ENCODE measurements at regions not wholly inside any gene's neighbourhood (a gene's known extent, or its start where the extent isn't known, plus 50 kb on each side); places are given as distances from the start of the nearest gene placed in this dataset.
A peak's percentile ranks its signal among the peaks of the same experiment; 100 is the strongest.
"Not testable (repeated sequence)": the region's sequence is repeated elsewhere in the genome, so short reads cannot be mapped to it uniquely, and the experiment has no call there.

- Histone ChIP-seq H4K20me1 (ENCODE audit: insufficient read depth) (no peaks in the 10 kb centered on the region), H3K79me2 (ENCODE audit: low read depth) (no peaks in the 10 kb centered on the region), H3K9me2 (ENCODE audit: insufficient read depth) (no peaks in the 10 kb centered on the region), H3K27ac (no peak overlapping the region), H3K4me2 (no peak overlapping the region), H3F3A (ENCODE audit: insufficient read depth, low read depth) (no peaks in the 10 kb centered on the region), H3K4me3 (no peak overlapping the region), H3K4me1 (replicated peaks; ENCODE audit: insufficient read depth) (no peaks in the 10 kb centered on the region), H3K36me3 (ENCODE audit: low read depth) (no peaks in the 10 kb centered on the region), H3K9me3 (ENCODE audit: insufficient read depth, low read depth) (no peaks in the 10 kb centered on the region), H2AFZ (no peak overlapping the region), H3K27me3 (ENCODE audit: insufficient read depth, low read depth) (no peaks in the 10 kb centered on the region)
- no TSS peak for BruUV-seq (replicated peaks)
- DNase-seq, result no peak
- intact Hi-C loops (cut with micrococcal nuclease; ENCODE audit: unreplicated experiment), result no loop called here
- TF ChIP-seq EZH2 (IDR thresholded peaks at IDR 0.05; ENCODE audit: low read depth), result no peak
- TF ChIP-seq CTCF (conservative IDR thresholded peaks at IDR 0.05), result no peak
- ChIA-PET POLR2A (ENCODE audit: unreplicated experiment) (no interaction called here), CTCF (no interaction called here)
Measured at GRCh38 chr4:135900956-135901355, 1631.3 kb downstream of the PCDH18 start.

- H3K27ac ChIP-seq; H3K4me3 ChIP-seq; H3K79me2 ChIP-seq (ENCODE audit: low read depth); H3F3A ChIP-seq (ENCODE audit: insufficient read depth, low read depth); H3K27me3 ChIP-seq (ENCODE audit: insufficient read depth, low read depth); H3K4me2 ChIP-seq; H3K4me1 ChIP-seq (replicated peaks; ENCODE audit: insufficient read depth); BruUV-seq (replicated peaks); CTCF ChIA-PET; H3K9me2 ChIP-seq (ENCODE audit: insufficient read depth); H2AFZ ChIP-seq; H4K20me1 ChIP-seq (ENCODE audit: insufficient read depth); H3K9me3 ChIP-seq (ENCODE audit: insufficient read depth, low read depth); H3K36me3 ChIP-seq (ENCODE audit: low read depth): not testable (repeated sequence)
- POLR2A ChIA-PET (ENCODE audit: unreplicated experiment), result interaction anchor here (0.5 to 0.7 kb wide), 2 partner anchors 15 to 1000 kb away, joined by 6 to 11 read pairs; no protein-coding TSS in a partner anchor
- peak; percentile 67 to 71 for DNase-seq
- TF ChIP-seq CTCF (conservative IDR thresholded peaks at IDR 0.05), result peak; percentile 50
- intact Hi-C loops (cut with micrococcal nuclease; ENCODE audit: unreplicated experiment), result loop anchor here (1.0 kb wide), 1 partner anchor 263 kb away; no protein-coding TSS in a partner anchor
Measured at GRCh38 chr4:135864304-135864703, 1662.7 kb upstream of the PABPC4L start.

- Histone ChIP-seq H3K27me3 (ENCODE audit: insufficient read depth, low read depth) (no peaks in the 10 kb centered on the region), H3K9me2 (ENCODE audit: insufficient read depth) (no peaks in the 10 kb centered on the region), H3K27ac (no peak overlapping the region), H3K9me3 (ENCODE audit: insufficient read depth, low read depth) (no peaks in the 10 kb centered on the region), H3K4me1 (replicated peaks; ENCODE audit: insufficient read depth) (no peaks in the 10 kb centered on the region), H3F3A (ENCODE audit: insufficient read depth, low read depth) (no peaks in the 10 kb centered on the region), H4K20me1 (ENCODE audit: insufficient read depth) (no peaks in the 10 kb centered on the region), H3K4me3 (no peak overlapping the region), H3K4me2 (no peak overlapping the region), H3K79me2 (ENCODE audit: low read depth) (no peaks in the 10 kb centered on the region), H3K36me3 (ENCODE audit: low read depth) (no peaks in the 10 kb centered on the region), H2AFZ (no peak overlapping the region)
- ChIA-PET CTCF (no interaction called here), POLR2A (ENCODE audit: unreplicated experiment) (no interaction called here)
- no TSS peak for BruUV-seq (replicated peaks)
- TF ChIP-seq EZH2 (IDR thresholded peaks at IDR 0.05; ENCODE audit: low read depth) (no peak), CTCF (conservative IDR thresholded peaks at IDR 0.05) (no peak)
- DNase-seq, result no peak
- intact Hi-C loops (cut with micrococcal nuclease; ENCODE audit: unreplicated experiment), result no loop called here
Measured at GRCh38 chr4:135840781-135841180, 1639.2 kb upstream of the PABPC4L start.

All from PC-9 (cell line).